ENCODE measurements at regions not wholly inside any gene's neighbourhood (a gene's known extent, or its start where the extent isn't known, plus 50 kb on each side); places are given as distances from the start of the nearest gene placed in this dataset.

DNA sequence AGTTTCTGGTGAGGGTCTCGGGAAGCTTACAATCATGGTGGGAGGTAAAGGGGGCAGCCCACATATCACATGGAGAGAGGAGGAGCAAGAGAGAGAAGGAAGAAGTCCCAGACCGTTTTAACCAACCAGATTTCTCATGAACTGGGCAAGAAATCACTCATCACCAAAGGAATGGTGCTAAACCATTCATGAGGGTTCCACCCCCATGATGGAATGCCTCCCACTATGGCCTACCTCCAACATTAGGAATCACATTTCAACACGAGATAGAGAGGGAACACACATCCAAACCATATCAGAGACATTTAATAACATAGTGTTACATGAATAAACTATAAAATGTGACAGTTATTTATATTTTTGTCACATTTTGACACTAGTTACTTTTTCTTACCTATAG lies 214.8 kb upstream of the MAGI2 start:
- no peak for DNase-seq
- Histone ChIP-seq H3K9me3 (ENCODE audit: insufficient read depth, low read depth, low read length) (peaks cover 2% of the 10 kb centered on the region), H3K27ac (ENCODE audit: low read depth, low read length) (no peak overlapping the region), H3K18ac (ENCODE audit: low read length) (no peak overlapping the region), H2AFZ (ENCODE audit: insufficient read depth, low read length, poor library complexity) (no peak overlapping the region), H3K4me2 (ENCODE audit: low read length) (no peak overlapping the region), H3K79me2 (ENCODE audit: control insufficient read depth, insufficient read depth, low read length, poor library complexity) (no peaks in the 10 kb centered on the region), H4K8ac (ENCODE audit: low read depth, low read length) (no peak overlapping the region), H3K4me1 (ENCODE audit: control insufficient read depth in 1 of 2, insufficient read depth in 2 of 2, low read length in 2 of 2) (no peaks in the 10 kb centered on the region), H2BK12ac (ENCODE audit: low read length) (no peak overlapping the region), H3K23ac (ENCODE audit: low read length) (no peak overlapping the region), H3K9ac (ENCODE audit: low read length) (no peak overlapping the region), H3K79me1 (ENCODE audit: low read length) (no peaks in the 10 kb centered on the region), H4K91ac (ENCODE audit: low read depth, low read length) (no peak overlapping the region), H4K12ac (ENCODE audit: low read depth, low read length) (no peak overlapping the region), H2BK120ac (ENCODE audit: insufficient read depth, low read length, poor library complexity) (no peak overlapping the region), H3K14ac (ENCODE audit: low read length) (no peak overlapping the region), H3K27me3 (ENCODE audit: insufficient read depth, low read length) (no peaks in the 10 kb centered on the region), H2BK5ac (ENCODE audit: low read depth, low read length, poor library complexity) (no peak overlapping the region), H3K4me3 (ENCODE audit: low read depth, low read length) (no peak overlapping the region), H2AK5ac (ENCODE audit: low read length) (no peak overlapping the region), H3K36me3 (ENCODE audit: control insufficient read depth in 1 of 2, insufficient read depth in 2 of 2, low read length in 2 of 2) (no peaks in the 10 kb centered on the region), H3K4ac (ENCODE audit: low read depth, low read length) (no peak overlapping the region)
- WGBS (ENCODE audit: extremely low coverage, insufficient coverage, insufficient read length) = no CpG with 5 or more reads among the region's 3 CpGs

DNA sequence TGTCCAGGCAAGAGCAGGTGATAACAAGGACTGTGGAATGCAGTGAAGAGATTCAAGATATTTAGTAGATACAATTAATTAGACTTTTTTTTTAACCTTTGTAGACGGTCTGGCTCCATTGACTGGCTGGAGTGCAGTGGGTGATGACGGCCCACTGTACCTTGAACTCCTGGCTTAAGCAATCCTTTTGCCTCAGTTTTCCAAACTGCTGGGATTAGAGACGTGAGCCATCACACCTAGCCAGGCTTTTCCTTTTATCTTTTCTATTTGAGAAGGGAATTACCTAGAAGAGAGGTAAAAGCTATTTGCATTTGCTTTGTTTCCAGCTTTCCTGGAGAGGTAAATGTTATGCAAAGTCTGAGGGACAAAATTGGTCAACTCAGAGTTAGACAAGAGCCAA lies 213.0 kb upstream of the MAGI2 start:
- Histone ChIP-seq H2AFZ (ENCODE audit: insufficient read depth, low read length, poor library complexity) (no peak overlapping the region), H3K27me3 (ENCODE audit: insufficient read depth, low read length) (no peaks in the 10 kb centered on the region), H2BK120ac (ENCODE audit: insufficient read depth, low read length, poor library complexity) (no peak overlapping the region), H3K4me1 (ENCODE audit: control insufficient read depth in 1 of 2, insufficient read depth in 2 of 2, low read length in 2 of 2) (no peaks in the 10 kb centered on the region), H4K12ac (ENCODE audit: low read depth, low read length) (no peak overlapping the region), H3K4me2 (ENCODE audit: low read length) (no peak overlapping the region), H2BK12ac (ENCODE audit: low read length) (no peak overlapping the region), H3K9me3 (ENCODE audit: insufficient read depth, low read depth, low read length) (peaks cover 2% of the 10 kb centered on the region), H4K8ac (ENCODE audit: low read depth, low read length) (no peak overlapping the region), H3K4ac (ENCODE audit: low read depth, low read length) (no peak overlapping the region), H4K91ac (ENCODE audit: low read depth, low read length) (no peak overlapping the region), H3K23ac (ENCODE audit: low read length) (no peak overlapping the region), H3K4me3 (ENCODE audit: low read depth, low read length) (no peak overlapping the region), H3K9ac (ENCODE audit: low read length) (no peak overlapping the region), H3K79me1 (ENCODE audit: low read length) (no peaks in the 10 kb centered on the region), H2BK5ac (ENCODE audit: low read depth, low read length, poor library complexity) (no peak overlapping the region), H3K14ac (ENCODE audit: low read length) (no peak overlapping the region), H3K27ac (ENCODE audit: low read depth, low read length) (no peak overlapping the region), H2AK5ac (ENCODE audit: low read length) (no peak overlapping the region), H3K79me2 (ENCODE audit: control insufficient read depth, insufficient read depth, low read length, poor library complexity) (no peaks in the 10 kb centered on the region), H3K36me3 (ENCODE audit: control insufficient read depth in 1 of 2, insufficient read depth in 2 of 2, low read length in 2 of 2) (no peaks in the 10 kb centered on the region), H3K18ac (ENCODE audit: low read length) (no peak overlapping the region)
- no peak for DNase-seq
- WGBS (ENCODE audit: extremely low coverage, insufficient coverage, insufficient read length) = no CpG with 5 or more reads among the region's 3 CpGs

GRCh38 chr7:79664884-79665676 lies 211.6 kb upstream of the MAGI2 start:
- Histone ChIP-seq H3K79me2 (ENCODE audit: control insufficient read depth, insufficient read depth, low read length, poor library complexity) (no peaks in the 10 kb centered on the region), H2AK5ac (ENCODE audit: low read length) (no peak overlapping the region), H2BK120ac (ENCODE audit: insufficient read depth, low read length, poor library complexity) (no peak overlapping the region), H3K4me1 (ENCODE audit: control insufficient read depth in 1 of 2, insufficient read depth in 2 of 2, low read length in 2 of 2) (no peaks in the 10 kb centered on the region), H3K79me1 (ENCODE audit: low read length) (no peaks in the 10 kb centered on the region), H3K4me2 (ENCODE audit: low read length) (no peak overlapping the region), H4K12ac (ENCODE audit: low read depth, low read length) (no peak overlapping the region), H3K18ac (ENCODE audit: low read length) (no peak overlapping the region), H3K9ac (ENCODE audit: low read length) (no peak overlapping the region), H3K36me3 (ENCODE audit: control insufficient read depth in 1 of 2, insufficient read depth in 2 of 2, low read length in 2 of 2) (no peaks in the 10 kb centered on the region), H3K9me3 (ENCODE audit: insufficient read depth, low read depth, low read length) (peaks cover 1% of the 10 kb centered on the region), H3K4me3 (ENCODE audit: low read depth, low read length) (no peak overlapping the region), H2BK12ac (ENCODE audit: low read length) (no peak overlapping the region), H4K91ac (ENCODE audit: low read depth, low read length) (no peak overlapping the region), H3K27ac (ENCODE audit: low read depth, low read length) (no peak overlapping the region), H2AFZ (ENCODE audit: insufficient read depth, low read length, poor library complexity) (no peak overlapping the region), H4K8ac (ENCODE audit: low read depth, low read length) (no peak overlapping the region), H2BK5ac (ENCODE audit: low read depth, low read length, poor library complexity) (no peak overlapping the region), H3K14ac (ENCODE audit: low read length) (no peak overlapping the region), H3K23ac (ENCODE audit: low read length) (no peak overlapping the region), H3K4ac (ENCODE audit: low read depth, low read length) (no peak overlapping the region), H3K27me3 (ENCODE audit: insufficient read depth, low read length) (no peaks in the 10 kb centered on the region)
- no peak for DNase-seq
- WGBS (ENCODE audit: extremely low coverage, insufficient coverage, insufficient read length) = no CpG with 5 or more reads among the region's 2 CpGs

- Histone ChIP-seq H2BK5ac (ENCODE audit: low read depth, low read length, poor library complexity) (no peak overlapping the region), H2BK12ac (ENCODE audit: low read length) (no peak overlapping the region), H3K4me3 (ENCODE audit: low read depth, low read length) (no peak overlapping the region), H2BK120ac (ENCODE audit: insufficient read depth, low read length, poor library complexity) (no peak overlapping the region), H3K79me2 (ENCODE audit: control insufficient read depth, insufficient read depth, low read length, poor library complexity) (no peaks in the 10 kb centered on the region), H3K4ac (ENCODE audit: low read depth, low read length) (no peak overlapping the region), H3K9me3 (ENCODE audit: insufficient read depth, low read depth, low read length) (no peaks in the 10 kb centered on the region), H2AK5ac (ENCODE audit: low read length) (no peak overlapping the region), H4K8ac (ENCODE audit: low read depth, low read length) (no peak overlapping the region), H3K79me1 (ENCODE audit: low read length) (no peaks in the 10 kb centered on the region), H4K12ac (ENCODE audit: low read depth, low read length) (no peak overlapping the region), H3K27ac (ENCODE audit: low read depth, low read length) (no peak overlapping the region), H3K27me3 (ENCODE audit: insufficient read depth, low read length) (no peaks in the 10 kb centered on the region), H3K4me2 (ENCODE audit: low read length) (no peak overlapping the region), H3K36me3 (ENCODE audit: control insufficient read depth in 1 of 2, insufficient read depth in 2 of 2, low read length in 2 of 2) (no peaks in the 10 kb centered on the region), H2AFZ (ENCODE audit: insufficient read depth, low read length, poor library complexity) (no peak overlapping the region), H3K23ac (ENCODE audit: low read length) (no peak overlapping the region), H3K18ac (ENCODE audit: low read length) (no peak overlapping the region), H3K4me1 (ENCODE audit: control insufficient read depth in 1 of 2, insufficient read depth in 2 of 2, low read length in 2 of 2) (no peaks in the 10 kb centered on the region), H3K9ac (ENCODE audit: low read length) (no peak overlapping the region), H3K14ac (ENCODE audit: low read length) (no peak overlapping the region), H4K91ac (ENCODE audit: low read depth, low read length) (no peak overlapping the region)
- DNase-seq = no peak
Observed at GRCh38 chr7:79658304-79658703, 204.8 kb upstream of the MAGI2 start.

All from trophoblast cell (in vitro differentiated cells and primary cell).